GM12878 (cell line): ENCODE measurements at regions not wholly inside any gene's neighbourhood (a gene's known extent, or its start where the extent isn't known, plus 50 kb on each side); places are given as distances from the start of the nearest gene placed in this dataset.

Experiments used
- ATAC-seq: fragments of 200-7000 bp; cut with Tn5 transposase; 3 replicates; pipeline ENCODE4 v1.9.1; 2020; ENCODE audit warnings: mild to moderate bottlenecking, moderate library complexity
- BruUV-seq: library from RNA; stranded (reverse); fragments of 400-500 nt; replicated peaks from 2 replicates; lab custom pipeline; 2021; lab: Mats Ljungman, UMichigan
- CTCF ChIA-PET: fragments of 300-600 bp; sonication (Branson Sonifier 250); formaldehyde crosslinking; extraction: SDS; loops from one replicate; lab custom pipeline; 2021; ENCODE audit warnings: inconsistent platforms; lab: Yijun Ruan, JAX
- POLR2A ChIA-PET: fragments of 350-600 bp; formaldehyde crosslinking; extraction: SDS; loops from one replicate; lab custom pipeline; 2021; ENCODE audit warnings: inconsistent platforms; lab: Charles Lee
- RAD21 ChIA-PET: fragments of 300-600 bp; sonication (Branson Sonifier 250); formaldehyde crosslinking; loops from one replicate; lab custom pipeline; 2023; ENCODE audit warnings: antibody characterized with exemption; ENCODE audit not compliant: unreplicated experiment; lab: Charles Lee
- SMC1A ChIA-PET: fragments of 300-600 bp; sonication (Branson Sonifier 250); formaldehyde crosslinking; loops from one replicate; lab custom pipeline; 2023; ENCODE audit not compliant: unreplicated experiment, uncharacterized antibody; lab: Charles Lee
- DNase-seq: peaks from one replicate; pipeline ENCODE4 v3.0.0-alpha.2; 2011; ENCODE audit warnings: low read depth, low spot score
- FAIRE-seq: peaks from 3 replicates; lab custom pipeline; 2011; peaks lifted over from hg19 to GRCh38; lab: Jason Lieb, UNC
- H2AFZ ChIP-seq: 2 replicates; pipeline ENCODE4 v1.6.0; 2011; ENCODE audit warnings: low read depth, low read length, control low read depth; ENCODE audit not compliant: control insufficient read depth
- H3K27ac ChIP-seq: 2 replicates; pipeline ENCODE4 v1.5.1; 2011; ENCODE audit warnings: control low read depth; ENCODE audit not compliant: control insufficient read depth, insufficient read depth
- H3K27me3 ChIP-seq, 2 experiments: replicated peaks in 1 of 2; 2 replicates each; pipeline versions ENCODE4 v1.6.0 to v1.6.1; 2011; ENCODE audit warnings: low read length in 1 of 2; ENCODE audit not compliant: control insufficient read depth in 2 of 2, insufficient read depth in 2 of 2
- H3K36me3 ChIP-seq, 2 experiments: 2 replicates each; pipeline ENCODE4 v1.5.1; 2011; ENCODE audit warnings: low read length in 1 of 2; ENCODE audit not compliant: control insufficient read depth in 2 of 2, insufficient read depth in 2 of 2
- H3K4me1 ChIP-seq: 2 replicates; pipeline ENCODE4 v1.6.1; 2011; ENCODE audit warnings: mild to moderate bottlenecking, low read length, moderate library complexity, mixed read lengths; ENCODE audit not compliant: control insufficient read depth, insufficient read depth
- H3K4me2 ChIP-seq: 2 replicates; pipeline ENCODE4 v1.6.0; 2011; ENCODE audit warnings: control low read depth; ENCODE audit not compliant: control insufficient read depth, insufficient read depth
- H3K4me3 ChIP-seq: fragments of 200-600 bp; sonication (generic); 2 replicates; pipeline ENCODE4 v1.5.1; 2016
- H3K79me2 ChIP-seq: 2 replicates; pipeline ENCODE4 v1.6.0; 2011; ENCODE audit warnings: low read length; ENCODE audit not compliant: control insufficient read depth, insufficient read depth
- H3K9ac ChIP-seq: 2 replicates; pipeline ENCODE4 v1.8.0; 2011; ENCODE audit warnings: low read length, control low read depth, mixed read lengths; ENCODE audit not compliant: control insufficient read depth, insufficient read depth
- H3K9me3 ChIP-seq: replicated peaks from 3 replicates; pipeline ENCODE4 v1.5.1; 2011; ENCODE audit warnings: mild to moderate bottlenecking, low read length; ENCODE audit not compliant: control insufficient read depth, insufficient read depth
- H4K20me1 ChIP-seq: 2 replicates; pipeline ENCODE4 v1.6.0; 2011; ENCODE audit not compliant: control insufficient read depth, insufficient read depth
- CHD4 ChIP-seq: fragments of 200-600 bp; sonication (generic); IDR thresholded peaks from 2 replicates; pipeline ENCODE4 v1.6.1; 2016; ENCODE audit warnings: mild to moderate bottlenecking
- EP300 ChIP-seq, 2 experiments: fragments of 150-350 bp in 1 of 2; IDR thresholded peaks; 2 replicates each; pipeline ENCODE4 v1.6.1; 2011 to 2012; ENCODE audit warnings: low read depth in 2 of 2, low read length in 2 of 2, borderline replicate concordance in 1 of 2, improper control_type of control experiment in 1 of 2, inconsistent platforms in 1 of 2; ENCODE audit not compliant: control insufficient read depth in 1 of 2
- NRF1 ChIP-seq: conservative IDR thresholded peaks from 2 replicates; pipeline ENCODE4 v1.6.1; 2011; ENCODE audit warnings: mild to moderate bottlenecking, low read depth, low read length, improper control_type of control experiment
- SMC3 ChIP-seq: IDR thresholded peaks from 2 replicates; pipeline ENCODE4 v1.6.1; 2011; ENCODE audit warnings: low read length, improper control_type of control experiment, borderline replicate concordance
- TCF3 ChIP-seq: IDR thresholded peaks from 2 replicates; pipeline ENCODE4 v1.6.1; 2012; ENCODE audit warnings: low read depth, mild to moderate bottlenecking, low read length, borderline replicate concordance; ENCODE audit not compliant: insufficient read depth
- WGBS: methylation state at CpG from one replicate; pipeline ENCODE4 v1.1.6; 2016; ENCODE audit warnings: low lambda C conversion rate; ENCODE audit not compliant: insufficient replicate concordance, insufficient coverage; ENCODE audit errors: missing lambda C conversion rate; 5-methylcytosine and 5-hydroxymethylcytosine counted together
- in situ Hi-C: fragments of 300-500 bp; cut with MboI; formaldehyde crosslinking; loops from 9 replicates; pipeline ENCODE4 v1.14.3; 2018; ENCODE audit warnings: mixed read lengths
- intact Hi-C: fragments of 100-400 bp; cut with micrococcal nuclease; formaldehyde crosslinking; loops from one replicate; pipeline ENCODE4 v1.14.2; 2022; ENCODE audit not compliant: unreplicated experiment

- ChIA-PET POLR2A (no interaction called here), CTCF (no interaction called here), RAD21 (no interaction called here), SMC1A (no interaction called here)
- Histone ChIP-seq H2AFZ (no peak overlapping the region), H3K27ac (no peak overlapping the region), H3K4me3 (no peak overlapping the region), H4K20me1 (no peaks in the 10 kb centered on the region), H3K79me2 (no peaks in the 10 kb centered on the region), H3K36me3 (no peaks in the 10 kb centered on the region), H3K9ac (no peak overlapping the region), H3K4me2 (no peak overlapping the region), H3K9me3 (no peaks in the 10 kb centered on the region), H3K4me1 (no peaks in the 10 kb centered on the region), H3K27me3 (no peaks in the 10 kb centered on the region; a peak in 2 of 4 replicates)
- WGBS = 18% methylated on average over 9 of the region's 9 CpGs
- intact Hi-C loops = no loop called here
- no peak for TF ChIP-seq TCF3
- BruUV-seq = no TSS peak
- FAIRE-seq (no peak), DNase-seq (no peak), ATAC-seq (no peak)
- in situ Hi-C loops = no loop called here
Observed at GRCh38 chr2:122239440-122239839, 484.0 kb downstream of the TSN start.

GRCh38 chr2:122244598-122245229, 489.3 kb downstream of the TSN start:
- Histone ChIP-seq H3K9me3 (no peaks in the 10 kb centered on the region), H3K4me1 (no peaks in the 10 kb centered on the region), H3K4me2 (no peak overlapping the region), H3K79me2 (no peaks in the 10 kb centered on the region), H3K4me3 (no peak overlapping the region), H3K27me3 (no peaks in the 10 kb centered on the region; a peak in 1 of 4 replicates), H3K27ac (no peak overlapping the region), H2AFZ (no peak overlapping the region), H3K9ac (no peak overlapping the region), H3K36me3 (no peaks in the 10 kb centered on the region), H4K20me1 (no peaks in the 10 kb centered on the region)
- no peak for ATAC-seq
- SMC1A ChIA-PET = no interaction called here
- 5% methylated on average over 3 of the region's 3 CpGs for WGBS
- POLR2A ChIA-PET = no interaction called here
- no peak for DNase-seq
- FAIRE-seq = no peak
- in situ Hi-C loops (no loop called here), intact Hi-C loops (no loop called here)
- BruUV-seq = no TSS peak
- RAD21 ChIA-PET = no interaction called here
- CTCF ChIA-PET = no interaction called here
- TF ChIP-seq NRF1 (no peak), CHD4 (no peak), SMC3 (no peak), EP300 (IDR thresholded peaks at IDR 0.05; ENCODE audit: borderline replicate concordance in 1 of 2, control insufficient read depth in 1 of 2, low read depth in 2 of 2, low read length in 2 of 2) (no peak)
